Keratinocyte (primary cell): ENCODE measurements at regions not wholly inside any gene's neighbourhood (a gene's known extent, or its start where the extent isn't known, plus 50 kb on each side); places are given as distances from the start of the nearest gene placed in this dataset.

ENCODE experiments used
- DNase-seq: peaks from one replicate; pipeline ENCODE4 v3.0.0-alpha.2; 2011; ENCODE audit warnings: low read depth, missing footprints, low spot score
- FAIRE-seq: peaks from 2 replicates; lab custom pipeline; 2011; peaks lifted over from hg19 to GRCh38; lab: Jason Lieb, UNC
- H2AFZ ChIP-seq: 2 replicates; pipeline ENCODE4 v1.6.0; 2012; ENCODE audit warnings: low read length, control low read depth, inconsistent platforms; ENCODE audit not compliant: control insufficient read depth
- H3K27ac ChIP-seq: 2 replicates; pipeline ENCODE4 v1.5.1; 2011; ENCODE audit warnings: low read length; ENCODE audit not compliant: control insufficient read depth, insufficient read depth
- H3K27me3 ChIP-seq: 3 replicates; pipeline ENCODE4 v1.6.0; 2011; ENCODE audit warnings: low read length; ENCODE audit not compliant: control insufficient read depth, insufficient read depth; ENCODE audit errors: extremely low read depth
- H3K36me3 ChIP-seq, 2 experiments: 2 replicates in 1 of 2; 3 replicates in 1 of 2; pipeline ENCODE4 v1.5.1; 2011; ENCODE audit warnings: low read length in 2 of 2, mild to moderate bottlenecking in 1 of 2; ENCODE audit not compliant: control insufficient read depth in 2 of 2, insufficient read depth in 2 of 2; ENCODE audit errors: extremely low read depth in 1 of 2
- H3K4me1 ChIP-seq: 3 replicates; pipeline ENCODE4 v1.5.1; 2011; ENCODE audit warnings: low read length; ENCODE audit not compliant: control insufficient read depth, insufficient read depth; ENCODE audit errors: extremely low read depth
- H3K4me2 ChIP-seq: 3 replicates; pipeline ENCODE4 v1.6.0; 2011; ENCODE audit warnings: low read depth, low read length; ENCODE audit not compliant: control insufficient read depth, insufficient read depth; ENCODE audit errors: extremely low read depth
- H3K4me3 ChIP-seq, 3 experiments: fragments of 200-600 bp in 1 of 3; sonication (generic) in 1 of 3; 2 replicates in 2 of 3; 3 replicates in 1 of 3; pipeline ENCODE4 v1.5.1; 2011 to 2016; ENCODE audit warnings: low read length in 3 of 3, mild to moderate bottlenecking in 3 of 3, control low read depth in 2 of 3, inconsistent platforms in 1 of 3, low read depth in 1 of 3, mixed read lengths in 1 of 3, mixed run types in 1 of 3, moderate library complexity in 1 of 3; ENCODE audit not compliant: control insufficient read depth in 2 of 3, insufficient read depth in 2 of 3; ENCODE audit errors: extremely low read depth in 1 of 3
- H3K79me2 ChIP-seq: 2 replicates; pipeline ENCODE4 v1.6.0; 2012; ENCODE audit warnings: low read length; ENCODE audit not compliant: control insufficient read depth, insufficient read depth
- H3K9ac ChIP-seq: 3 replicates; pipeline ENCODE4 v1.6.0; 2011; ENCODE audit warnings: low read length; ENCODE audit not compliant: control insufficient read depth, insufficient read depth; ENCODE audit errors: extremely low read depth
- H3K9me1 ChIP-seq: 3 replicates; pipeline ENCODE4 v1.6.0; 2011; ENCODE audit warnings: low read length; ENCODE audit not compliant: control insufficient read depth, insufficient read depth; ENCODE audit errors: extremely low read depth
- H3K9me3 ChIP-seq: 2 replicates; pipeline ENCODE4 v1.5.1; 2012; ENCODE audit warnings: low read depth, low read length; ENCODE audit not compliant: control insufficient read depth
- H4K20me1 ChIP-seq: 3 replicates; pipeline ENCODE4 v1.6.0; 2011; ENCODE audit warnings: low read length; ENCODE audit not compliant: control insufficient read depth, insufficient read depth; ENCODE audit errors: extremely low read depth
- CTCF ChIP-seq, 3 experiments: IDR thresholded peaks in 1 of 3; conservative IDR thresholded peaks in 1 of 3; optimal IDR thresholded peaks in 1 of 3; 2 replicates in 2 of 3; 3 replicates in 1 of 3; pipeline versions ENCODE3 to v1.5.1; 2011; ENCODE audit warnings: low read length in 3 of 3, mild to moderate bottlenecking in 3 of 3, moderate library complexity in 2 of 3, control low read depth in 1 of 3, inconsistent platforms in 1 of 3; ENCODE audit not compliant: insufficient read depth in 2 of 3; ENCODE audit errors: extremely low read depth in 1 of 3
- EZH2 ChIP-seq: IDR thresholded peaks from one replicate; pipeline ENCODE4 v1.6.1; 2012; ENCODE audit warnings: inconsistent platforms, mild to moderate bottlenecking, low read length, moderate library complexity
- dilution Hi-C: fragments of 300-500 bp; cut with MboI; formaldehyde crosslinking; loops from one replicate; pipeline ENCODE4 v1.7.0; 2020; ENCODE audit warnings: low sequenced_read_pairs; ENCODE audit not compliant: extremely low pct_ligation_motif_present

- no peak overlapping the region for H3K27ac ChIP-seq
- no peak overlapping the region for H3K9ac ChIP-seq
- no peaks in the 10 kb centered on the region for H3K36me3 ChIP-seq
- H3K9me1 ChIP-seq = no peaks in the 10 kb centered on the region
- DNase-seq (no peak), FAIRE-seq (no peak)
- no peaks in the 10 kb centered on the region for H4K20me1 ChIP-seq
- H3K4me3 ChIP-seq = no peak overlapping the region
- no peaks in the 10 kb centered on the region for H3K27me3 ChIP-seq
- TF ChIP-seq CTCF (optimal IDR thresholded peaks at IDR 0.05 in 1 of 3, IDR thresholded peaks at IDR 0.05 in 1 of 3, conservative IDR thresholded peaks at IDR 0.05 in 1 of 3; ENCODE audit: extremely low read depth in 1 of 3, insufficient read depth in 2 of 3, low read length in 3 of 3) (no peak), EZH2 (no peak)
- H2AFZ ChIP-seq = no peak overlapping the region
- no peak overlapping the region for H3K4me2 ChIP-seq
- dilution Hi-C loops = no loop called here
- no peaks in the 10 kb centered on the region for H3K9me3 ChIP-seq
- H3K4me1 ChIP-seq = peaks cover 6% of the 10 kb centered on the region
- no peaks in the 10 kb centered on the region for H3K79me2 ChIP-seq
Measured at GRCh38 chr13:50699874-50700663, 143.4 kb downstream of the DLEU7 start.

DNA sequence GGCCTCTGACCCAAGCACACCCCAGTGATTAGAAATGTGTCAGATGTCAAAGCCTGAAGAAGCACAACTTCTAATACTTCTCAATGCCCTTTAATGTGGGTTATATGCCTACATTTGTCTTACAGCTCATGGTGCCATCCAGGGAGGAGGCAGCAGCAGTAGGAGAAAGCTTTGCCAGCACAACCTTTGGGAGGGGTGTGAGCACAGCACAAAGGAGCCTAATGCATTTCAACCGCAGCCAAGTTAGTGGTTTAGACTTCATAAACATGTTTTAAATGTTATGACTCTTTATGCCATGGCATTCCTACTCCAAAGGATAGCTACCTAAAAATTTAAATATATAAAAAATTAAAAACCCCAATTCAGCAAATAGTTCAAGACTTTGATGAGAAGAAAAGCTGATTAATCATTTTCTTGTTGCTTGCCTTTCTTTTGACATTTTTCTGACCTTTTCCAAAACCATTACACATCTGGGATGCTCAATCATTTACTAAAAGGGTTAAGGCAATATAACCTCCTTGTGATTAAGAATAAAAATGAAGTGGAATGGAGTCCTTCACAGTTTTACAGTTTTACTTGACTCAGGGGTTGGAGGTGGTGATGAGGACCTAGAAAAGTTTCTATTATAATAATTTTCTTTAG, 142.7 kb downstream of the DLEU7 start:
- DNase-seq = no peak
- H3K4me1 ChIP-seq = peaks cover 6% of the 10 kb centered on the region
- no peaks in the 10 kb centered on the region for H4K20me1 ChIP-seq
- H3K36me3 ChIP-seq = no peaks in the 10 kb centered on the region
- H3K4me2 ChIP-seq = no peak overlapping the region
- TF ChIP-seq EZH2 (no peak), CTCF (optimal IDR thresholded peaks at IDR 0.05 in 1 of 3, IDR thresholded peaks at IDR 0.05 in 1 of 3, conservative IDR thresholded peaks at IDR 0.05 in 1 of 3; ENCODE audit: extremely low read depth in 1 of 3, insufficient read depth in 2 of 3, low read length in 3 of 3) (no peak)
- no peaks in the 10 kb centered on the region for H3K27me3 ChIP-seq
- no peak overlapping the region for H2AFZ ChIP-seq
- no peak overlapping the region for H3K27ac ChIP-seq
- no peaks in the 10 kb centered on the region for H3K9me3 ChIP-seq
- no peaks in the 10 kb centered on the region for H3K9me1 ChIP-seq
- dilution Hi-C loops = no loop called here
- H3K9ac ChIP-seq = no peak overlapping the region
- H3K79me2 ChIP-seq = no peaks in the 10 kb centered on the region
- H3K4me3 ChIP-seq = no peak overlapping the region
- no peak for FAIRE-seq
